ENCODE measurements at regions not wholly inside any gene's neighbourhood (a gene's known extent, or its start where the extent isn't known, plus 50 kb on each side); places are given as distances from the start of the nearest gene placed in this dataset.
"Not testable (repeated sequence)": the region's sequence is repeated elsewhere in the genome, so short reads cannot be mapped to it uniquely, and the experiment has no call there.

GRCh38 chr3:177882124-177882648 lies 654.0 kb upstream of the KCNMB2 start:
- Mint-ChIP-seq H3K27ac (no peak overlapping the region), H3K4me1 (peaks cover 5 to 27% (median 12%) of the 10 kb centered on the region in 3 donors), H3K36me3 (no peaks in the 10 kb centered on the region), H3K27me3 (no peaks in the 10 kb centered on the region), H3K9me3 (no peaks in the 10 kb centered on the region), H3K4me3 (no peak overlapping the region)
- no peak for DNase-seq
- ATAC-seq (ENCODE audit: low read depth in 2 of 2) = no peak

GRCh38 chr3:177883091-177883490 lies 653.1 kb upstream of the KCNMB2 start:
- Mint-ChIP-seq H3K4me1 (peaks cover 10 to 34% (median 18%) of the 10 kb centered on the region in 3 donors), H3K27me3 (no peaks in the 10 kb centered on the region), H3K4me3 (peak overlapping the region in 1 of 8 donors; percentile 34), H3K27ac (no peak overlapping the region), H3K36me3 (no peaks in the 10 kb centered on the region), H3K9me3 (no peaks in the 10 kb centered on the region)
- ATAC-seq (ENCODE audit: low read depth in 2 of 2) (no peak), DNase-seq (no peak)

- DNase-seq = no peak
- peak overlapping the region in 2 of 8 donors; percentile 11 to 30 for H3K4me3 Mint-ChIP-seq
- ATAC-seq (ENCODE audit: low read depth in 2 of 2) = peak; percentile 72 to 95
- H3K27ac Mint-ChIP-seq = no peak overlapping the region
- no peaks in the 10 kb centered on the region for H3K9me3 Mint-ChIP-seq
- H3K4me1 Mint-ChIP-seq = peaks cover 10 to 34% (median 18%) of the 10 kb centered on the region in 3 donors
- no peaks in the 10 kb centered on the region for H3K36me3 Mint-ChIP-seq
- H3K27me3 Mint-ChIP-seq = no peaks in the 10 kb centered on the region
These were observed 652.3 kb upstream of the KCNMB2 start for GRCh38 chr3:177883957-177884356.

GRCh38 chr3:177885063-177885462 lies 651.2 kb upstream of the KCNMB2 start:
- H3K36me3 Mint-ChIP-seq = no peaks in the 10 kb centered on the region
- H3K4me3 Mint-ChIP-seq = no peak overlapping the region
- H3K27ac Mint-ChIP-seq = peak overlapping the region in 2 of 6 donors; percentile 3 to 5
- H3K9me3 Mint-ChIP-seq = no peaks in the 10 kb centered on the region
- H3K4me1 Mint-ChIP-seq = peaks cover 10 to 34% (median 18%) of the 10 kb centered on the region in 3 donors
- H3K27me3 Mint-ChIP-seq = no peaks in the 10 kb centered on the region
- ATAC-seq (ENCODE audit: low read depth in 2 of 2) (no peak), DNase-seq (no peak)

- H3K4me1 Mint-ChIP-seq = peaks cover 10 to 34% (median 18%) of the 10 kb centered on the region in 3 donors
- no peak for DNase-seq
- ATAC-seq (ENCODE audit: low read depth in 2 of 2) = no peak
- no peaks in the 10 kb centered on the region for H3K27me3 Mint-ChIP-seq
- H3K27ac Mint-ChIP-seq = no peak overlapping the region
- H3K9me3 Mint-ChIP-seq = no peaks in the 10 kb centered on the region
- H3K4me3 Mint-ChIP-seq = no peak overlapping the region
- no peaks in the 10 kb centered on the region for H3K36me3 Mint-ChIP-seq
These were observed 649.7 kb upstream of the KCNMB2 start for GRCh38 chr3:177886501-177886900.

- Mint-ChIP-seq H3K4me1 (peaks cover 10 to 34% (median 18%) of the 10 kb centered on the region in 3 donors), H3K27ac (peak overlapping the region in 3 of 6 donors; percentile 23 to 81 (median 47)), H3K27me3 (no peaks in the 10 kb centered on the region), H3K4me3 (no peak overlapping the region), H3K36me3 (no peaks in the 10 kb centered on the region), H3K9me3 (no peaks in the 10 kb centered on the region)
- no peak for DNase-seq
- no peak for ATAC-seq (ENCODE audit: low read depth in 2 of 2)
These were observed 648.8 kb upstream of the KCNMB2 start for GRCh38 chr3:177887475-177887874.

- H3K27me3 Mint-ChIP-seq = no peaks in the 10 kb centered on the region
- H3K4me1 Mint-ChIP-seq = peaks cover 5 to 21% (median 11%) of the 10 kb centered on the region in 3 donors
- DNase-seq = no peak
- no peaks in the 10 kb centered on the region for H3K36me3 Mint-ChIP-seq
- no peak overlapping the region for H3K4me3 Mint-ChIP-seq
- ATAC-seq (ENCODE audit: low read depth in 2 of 2) = no peak
- no peak overlapping the region for H3K27ac Mint-ChIP-seq
- no peaks in the 10 kb centered on the region for H3K9me3 Mint-ChIP-seq
These were observed 647.1 kb upstream of the KCNMB2 start for GRCh38 chr3:177889161-177889560.

- Mint-ChIP-seq H3K27me3 (no peaks in the 10 kb centered on the region), H3K4me3 (no peak overlapping the region), H3K9me3 (no peaks in the 10 kb centered on the region), H3K36me3 (no peaks in the 10 kb centered on the region), H3K4me1 (peaks cover 5 to 16% (median 7%) of the 10 kb centered on the region in 3 donors), H3K27ac (no peak overlapping the region)
- no peak for ATAC-seq (ENCODE audit: low read depth in 2 of 2)
- no peak for DNase-seq
These were observed 646.4 kb upstream of the KCNMB2 start for GRCh38 chr3:177889652-177890358.

GRCh38 chr3:177890359-177890683 lies 645.9 kb upstream of the KCNMB2 start:
- H3K36me3 Mint-ChIP-seq = no peaks in the 10 kb centered on the region
- H3K27ac Mint-ChIP-seq = peak overlapping the region in 1 of 6 donors; percentile 51
- peaks cover 5 to 14% (median 7%) of the 10 kb centered on the region in 3 donors for H3K4me1 Mint-ChIP-seq
- no peak for DNase-seq
- H3K9me3 Mint-ChIP-seq = no peaks in the 10 kb centered on the region
- no peaks in the 10 kb centered on the region for H3K27me3 Mint-ChIP-seq
- ATAC-seq (ENCODE audit: low read depth in 2 of 2) = no peak
- no peak overlapping the region for H3K4me3 Mint-ChIP-seq

- not testable (repeated sequence) for H3K4me1 Mint-ChIP-seq; H3K9me3 Mint-ChIP-seq; H3K27ac Mint-ChIP-seq; H3K36me3 Mint-ChIP-seq; H3K27me3 Mint-ChIP-seq; DNase-seq; ATAC-seq (ENCODE audit: low read depth in 2 of 2); H3K4me3 Mint-ChIP-seq
These were observed 644.7 kb upstream of the KCNMB2 start for GRCh38 chr3:177891569-177891968.

GRCh38 chr3:177893331-177893730 lies 642.9 kb upstream of the KCNMB2 start:
- no peak overlapping the region for H3K27ac Mint-ChIP-seq
- DNase-seq (no peak), ATAC-seq (ENCODE audit: low read depth in 2 of 2) (no peak)
- peaks cover 0 to 9% of the 10 kb centered on the region in 2 donors for H3K36me3 Mint-ChIP-seq
- peaks cover 5 to 17% (median 12%) of the 10 kb centered on the region in 7 donors for H3K9me3 Mint-ChIP-seq
- H3K27me3 Mint-ChIP-seq = no peaks in the 10 kb centered on the region
- no peaks in the 10 kb centered on the region for H3K4me1 Mint-ChIP-seq
- no peak overlapping the region for H3K4me3 Mint-ChIP-seq

GRCh38 chr3:177894081-177894728 lies 642.0 kb upstream of the KCNMB2 start:
- no peak for ATAC-seq (ENCODE audit: low read depth in 2 of 2)
- H3K9me3 Mint-ChIP-seq = peaks cover 5 to 25% (median 18%) of the 10 kb centered on the region in 7 donors

GRCh38 chr3:177898185-177898584 lies 638.1 kb upstream of the KCNMB2 start:
- no peaks in the 10 kb centered on the region for H3K4me1 Mint-ChIP-seq
- DNase-seq (no peak), ATAC-seq (ENCODE audit: low read depth in 2 of 2) (no peak)
- peaks cover 9 to 38% (median 32%) of the 10 kb centered on the region in 7 donors for H3K9me3 Mint-ChIP-seq
- H3K27me3 Mint-ChIP-seq = no peaks in the 10 kb centered on the region
- peaks cover 0 to 18% of the 10 kb centered on the region in 2 donors for H3K36me3 Mint-ChIP-seq
- H3K27ac Mint-ChIP-seq = no peak overlapping the region
- no peak overlapping the region for H3K4me3 Mint-ChIP-seq

More at GRCh38 chr3:177894081-177894728, 642.0 kb upstream of the KCNMB2 start:
- peak overlapping the region in 1 of 6 donors; percentile 86 for H3K27ac Mint-ChIP-seq
- H3K36me3 Mint-ChIP-seq = peaks cover 0 to 9% of the 10 kb centered on the region in 2 donors
- H3K4me3 Mint-ChIP-seq = no peak overlapping the region
- H3K27me3 Mint-ChIP-seq = no peaks in the 10 kb centered on the region
- no peak for DNase-seq
- no peaks in the 10 kb centered on the region for H3K4me1 Mint-ChIP-seq

Measured in naive B cell (primary cell).